HL-60 (cell line): ENCODE measurements at regions not wholly inside any gene's neighbourhood (a gene's known extent, or its start where the extent isn't known, plus 50 kb on each side); places are given as distances from the start of the nearest gene placed in this dataset.

Experiments
- DNase-seq, 2 experiments: peaks; one replicate each; pipeline ENCODE4 v3.0.0-alpha.2; 2010 to 2020; ENCODE audit warnings: low read depth in 1 of 2, low spot score in 1 of 2
- H3K27ac ChIP-seq: fragments of 250-450 bp; sonication (Bioruptor Pico); replicated peaks from 2 replicates; pipeline ENCODE4 v1.5.1; 2020; ENCODE audit warnings: mild to moderate bottlenecking, moderate library complexity
- H3K27me3 ChIP-seq: fragments of 250-450 bp; sonication (Bioruptor Pico); 2 replicates; pipeline ENCODE4 v1.5.1; 2021; ENCODE audit warnings: mild to moderate bottlenecking, moderate library complexity; ENCODE audit not compliant: insufficient read depth, poor library complexity, severe bottlenecking
- H3K4me3 ChIP-seq: replicated peaks from 2 replicates; pipeline ENCODE4 v1.5.1; 2011; ENCODE audit warnings: mild to moderate bottlenecking, control low read depth, low read length; ENCODE audit not compliant: insufficient read depth
- GABPA ChIP-seq: IDR thresholded peaks from 2 replicates; pipeline ENCODE4 v1.6.1; 2012; ENCODE audit warnings: low read depth
- POLR2AphosphoS5 ChIP-seq: IDR thresholded peaks from 2 replicates; pipeline ENCODE4 v1.6.1; 2012; ENCODE audit warnings: low read depth
- REST ChIP-seq: IDR thresholded peaks from 2 replicates; pipeline ENCODE4 v1.6.1; 2012; ENCODE audit warnings: low read depth; ENCODE audit not compliant: insufficient replicate concordance
- SPI1 ChIP-seq: IDR thresholded peaks from 2 replicates; pipeline ENCODE4 v1.6.1; 2012; ENCODE audit warnings: low read depth, mild to moderate bottlenecking, borderline replicate concordance
- TF ChIP-seq, protein P1 (sequence below): IDR thresholded peaks from one replicate; pipeline ENCODE4 v1.5.1; 2011; ENCODE audit warnings: low read length, control low read depth, inconsistent platforms; ENCODE audit not compliant: insufficient read depth

DNA sequence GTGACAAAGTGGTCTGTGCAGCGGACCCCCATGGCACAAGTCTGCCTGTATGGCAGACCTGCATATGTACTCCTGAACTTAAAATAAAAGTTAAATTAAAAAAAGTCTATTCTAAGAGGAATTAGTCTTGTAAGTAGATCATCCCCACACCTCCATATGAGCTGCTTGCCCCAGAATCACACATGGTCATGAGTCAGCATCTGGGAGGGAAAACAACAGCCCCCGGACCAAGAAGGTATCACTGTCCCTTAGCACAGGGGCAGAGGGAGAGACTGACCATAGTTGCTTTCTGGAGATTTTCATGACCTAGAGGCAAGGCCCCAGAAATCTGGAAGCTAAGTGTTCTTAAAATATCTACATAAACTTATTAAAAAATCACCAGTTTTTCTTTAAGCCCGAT, 86.6 kb upstream of the PDK4 start:
- Histone ChIP-seq H3K4me3 (no peak overlapping the region), H3K27ac (no peak overlapping the region), H3K27me3 (no peaks in the 10 kb centered on the region)
- DNase-seq = no peak
- TF ChIP-seq SPI1 (no peak), POLR2AphosphoS5 (no peak), GABPA (no peak), REST (no peak)
- TF ChIP-seq, protein P1, sequence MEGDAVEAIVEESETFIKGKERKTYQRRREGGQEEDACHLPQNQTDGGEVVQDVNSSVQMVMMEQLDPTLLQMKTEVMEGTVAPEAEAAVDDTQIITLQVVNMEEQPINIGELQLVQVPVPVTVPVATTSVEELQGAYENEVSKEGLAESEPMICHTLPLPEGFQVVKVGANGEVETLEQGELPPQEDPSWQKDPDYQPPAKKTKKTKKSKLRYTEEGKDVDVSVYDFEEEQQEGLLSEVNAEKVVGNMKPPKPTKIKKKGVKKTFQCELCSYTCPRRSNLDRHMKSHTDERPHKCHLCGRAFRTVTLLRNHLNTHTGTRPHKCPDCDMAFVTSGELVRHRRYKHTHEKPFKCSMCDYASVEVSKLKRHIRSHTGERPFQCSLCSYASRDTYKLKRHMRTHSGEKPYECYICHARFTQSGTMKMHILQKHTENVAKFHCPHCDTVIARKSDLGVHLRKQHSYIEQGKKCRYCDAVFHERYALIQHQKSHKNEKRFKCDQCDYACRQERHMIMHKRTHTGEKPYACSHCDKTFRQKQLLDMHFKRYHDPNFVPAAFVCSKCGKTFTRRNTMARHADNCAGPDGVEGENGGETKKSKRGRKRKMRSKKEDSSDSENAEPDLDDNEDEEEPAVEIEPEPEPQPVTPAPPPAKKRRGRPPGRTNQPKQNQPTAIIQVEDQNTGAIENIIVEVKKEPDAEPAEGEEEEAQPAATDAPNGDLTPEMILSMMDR = no peak

- H3K27ac ChIP-seq = no peak overlapping the region
- H3K27me3 ChIP-seq = no peaks in the 10 kb centered on the region
- TF ChIP-seq, protein P1 = no peak
- TF ChIP-seq GABPA (no peak), REST (no peak), SPI1 (no peak), POLR2AphosphoS5 (no peak)
- DNase-seq = no peak
- H3K4me3 ChIP-seq = no peak overlapping the region
These were observed 80.4 kb upstream of the PDK4 start for GRCh38 chr7:95676691-95677090.

DNA sequence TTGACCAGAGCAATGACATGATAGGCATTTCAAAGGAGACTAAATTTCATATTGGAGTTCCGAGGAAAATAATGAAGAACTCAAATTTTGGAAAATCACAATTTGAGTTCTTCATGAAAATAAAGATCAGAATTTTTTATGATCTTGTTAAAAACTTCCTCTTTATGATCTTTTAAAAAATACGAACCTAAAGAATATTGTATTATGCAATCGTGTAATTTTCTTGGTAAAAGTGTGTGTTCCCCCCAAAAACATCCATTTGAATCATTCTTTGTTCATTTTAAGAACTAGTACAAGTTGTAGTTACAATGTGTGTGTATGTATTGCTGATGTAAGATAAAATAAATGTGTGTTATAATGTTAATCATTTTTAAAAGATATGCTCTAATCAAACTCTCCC, 79.3 kb upstream of the PDK4 start:
- no peaks in the 10 kb centered on the region for H3K27me3 ChIP-seq
- no peak overlapping the region for H3K27ac ChIP-seq
- DNase-seq = no peak
- TF ChIP-seq SPI1 = no peak
- TF ChIP-seq, protein P1 = no peak
- no peak for TF ChIP-seq POLR2AphosphoS5
- no peak for TF ChIP-seq GABPA
- no peak for TF ChIP-seq REST
- no peak overlapping the region for H3K4me3 ChIP-seq
